Activated CD4-positive, alpha-beta T cell treated with anti-CD3 and anti-CD28 coated beads for 36 hours (primary cell): ENCODE measurements at regions not wholly inside any gene's neighbourhood (a gene's known extent, or its start where the extent isn't known, plus 50 kb on each side); places are given as distances from the start of the nearest gene placed in this dataset.

Source experiments
- ATAC-seq: fragments of 200-7000 bp; cut with Tn5 transposase; one replicate; pipeline ENCODE4 v1.10.0; 2021; ENCODE audit warnings: mild to moderate bottlenecking, moderate library complexity
- CTCF ChIA-PET: fragments of 350-600 bp; sonication (Branson Sonifier 250); formaldehyde crosslinking; loops from one replicate; lab custom pipeline; 2021; ENCODE audit warnings: antibody characterized with exemption; lab: Charles Lee
- POLR2A ChIA-PET: fragments of 350-600 bp; sonication (Branson Sonifier 250); formaldehyde crosslinking; loops from one replicate; lab custom pipeline; 2021; ENCODE audit warnings: antibody characterized with exemption, inconsistent platforms; lab: Charles Lee
- DNase-seq: peaks from one replicate; pipeline ENCODE4 v3.0.0-alpha.2; 2020
- H3K27ac Mint-ChIP-seq: one replicate; pipeline ENCODE4 v1.8.0; 2021; ENCODE audit warnings: mixed read lengths
- H3K27me3 Mint-ChIP-seq: one replicate; pipeline ENCODE4 v1.8.0; 2021; ENCODE audit warnings: mixed read lengths
- H3K36me3 Mint-ChIP-seq: one replicate; pipeline ENCODE4 v1.8.0; 2021; ENCODE audit warnings: low read depth, mixed read lengths
- H3K4me1 Mint-ChIP-seq: one replicate; pipeline ENCODE4 v1.8.0; 2021; ENCODE audit warnings: mixed read lengths
- H3K4me3 Mint-ChIP-seq: one replicate; pipeline ENCODE4 v1.8.0; 2021; ENCODE audit warnings: mild to moderate bottlenecking, moderate library complexity, mixed read lengths
- H3K9me3 Mint-ChIP-seq: one replicate; pipeline ENCODE4 v1.8.0; 2021; ENCODE audit warnings: low read depth, mixed read lengths
- intact Hi-C, 2 experiments: fragments of 100-400 bp; cut with DNase I in 1 of 2; cut with micrococcal nuclease in 1 of 2; formaldehyde crosslinking; loops; one replicate each; pipeline versions ENCODE4 v1.14.2 to v1.15.1; 2022 to 2024; cut with DNase I, micrococcal nuclease

DNA sequence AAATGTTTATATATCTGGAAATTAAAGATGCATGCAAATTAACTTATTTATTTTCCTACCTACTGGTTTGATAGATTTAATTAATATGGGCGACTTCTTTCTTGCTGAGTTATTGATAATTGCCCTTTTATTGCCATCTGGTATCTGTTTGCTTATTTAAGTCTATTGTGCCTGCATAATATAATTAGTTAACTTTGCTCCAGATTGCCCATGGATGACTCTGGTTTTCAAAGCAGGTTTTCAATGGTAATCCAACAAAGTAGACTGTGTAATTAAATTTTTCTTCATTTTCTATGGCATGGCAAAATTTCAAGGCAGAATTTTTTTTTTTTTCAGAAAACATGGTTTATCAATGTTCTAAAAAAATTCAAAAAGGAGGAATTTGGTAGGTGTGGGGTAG lies 1092.0 kb downstream of the GRIK2 start:
- ATAC-seq (no peak), DNase-seq (no peak)
- no peak overlapping the region for H3K4me3 Mint-ChIP-seq
- CTCF ChIA-PET, result no interaction called here
- no peak overlapping the region for H3K27ac Mint-ChIP-seq
- intact Hi-C loops, result no loop called here
- no peaks in the 10 kb centered on the region for H3K27me3 Mint-ChIP-seq
- H3K36me3 Mint-ChIP-seq, result no peaks in the 10 kb centered on the region
- peaks cover 4% of the 10 kb centered on the region for H3K9me3 Mint-ChIP-seq
- H3K4me1 Mint-ChIP-seq, result no peaks in the 10 kb centered on the region
- POLR2A ChIA-PET, result no interaction called here

GRCh38 chr6:102474041-102474807 lies 1080.7 kb downstream of the GRIK2 start:
- Mint-ChIP-seq H3K36me3 (no peaks in the 10 kb centered on the region), H3K27me3 (no peaks in the 10 kb centered on the region), H3K9me3 (peaks cover 4% of the 10 kb centered on the region), H3K4me3 (no peak overlapping the region), H3K27ac (no peak overlapping the region), H3K4me1 (no peaks in the 10 kb centered on the region)
- intact Hi-C loops, result no loop called here
- no peak for DNase-seq
- ChIA-PET CTCF (no interaction called here), POLR2A (no interaction called here)
- ATAC-seq, result no peak

- no peak for ATAC-seq
Measured at GRCh38 chr6:102458990-102459389, 1065.5 kb downstream of the GRIK2 start.

GRCh38 chr6:102438171-102438570 lies 1044.7 kb downstream of the GRIK2 start:
- intact Hi-C loops, result no loop called here
- H3K27me3 Mint-ChIP-seq, result no peaks in the 10 kb centered on the region
- no peak overlapping the region for H3K4me3 Mint-ChIP-seq
- no peaks in the 10 kb centered on the region for H3K4me1 Mint-ChIP-seq
- no peaks in the 10 kb centered on the region for H3K36me3 Mint-ChIP-seq
- POLR2A ChIA-PET, result no interaction called here
- peaks cover 4% of the 10 kb centered on the region for H3K9me3 Mint-ChIP-seq
- CTCF ChIA-PET, result interaction anchor here (1.2 kb wide), 1 partner anchor 140 kb away, joined by 3 read pairs; no protein-coding TSS in a partner anchor
- DNase-seq (no peak), ATAC-seq (no peak)
- H3K27ac Mint-ChIP-seq, result no peak overlapping the region

More at GRCh38 chr6:102458990-102459389, 1065.5 kb downstream of the GRIK2 start:
- Mint-ChIP-seq H3K9me3 (peaks cover 5% of the 10 kb centered on the region), H3K36me3 (no peaks in the 10 kb centered on the region), H3K27me3 (no peaks in the 10 kb centered on the region), H3K4me1 (no peaks in the 10 kb centered on the region), H3K4me3 (no peak overlapping the region), H3K27ac (no peak overlapping the region)
- CTCF ChIA-PET, result no interaction called here
- intact Hi-C loops, result no loop called here
- DNase-seq, result no peak
- POLR2A ChIA-PET, result no interaction called here

GRCh38 chr6:102417368-102417998 lies 1024.0 kb downstream of the GRIK2 start:
- CTCF ChIA-PET, result no interaction called here
- intact Hi-C loops, result no loop called here
- H3K27ac Mint-ChIP-seq, result no peak overlapping the region

GRCh38 chr6:102415891-102416290 lies 1022.4 kb downstream of the GRIK2 start:
- no peak for ATAC-seq

More at GRCh38 chr6:102417368-102417998, 1024.0 kb downstream of the GRIK2 start:
- H3K9me3 Mint-ChIP-seq, result peaks cover 8% of the 10 kb centered on the region
- POLR2A ChIA-PET, result no interaction called here
- H3K27me3 Mint-ChIP-seq, result no peaks in the 10 kb centered on the region
- ATAC-seq, result no peak
- no peak overlapping the region for H3K4me3 Mint-ChIP-seq
- H3K4me1 Mint-ChIP-seq, result no peaks in the 10 kb centered on the region
- DNase-seq, result no peak
- no peaks in the 10 kb centered on the region for H3K36me3 Mint-ChIP-seq

GRCh38 chr6:102411796-102412195 lies 1018.3 kb downstream of the GRIK2 start:
- Mint-ChIP-seq H3K36me3 (no peaks in the 10 kb centered on the region), H3K4me3 (no peak overlapping the region), H3K4me1 (no peaks in the 10 kb centered on the region), H3K27ac (no peak overlapping the region), H3K9me3 (peaks cover 1% of the 10 kb centered on the region), H3K27me3 (no peaks in the 10 kb centered on the region)
- ChIA-PET POLR2A (no interaction called here), CTCF (no interaction called here)
- no peak for DNase-seq
- intact Hi-C loops, result no loop called here
- no peak for ATAC-seq

More at GRCh38 chr6:102415891-102416290, 1022.4 kb downstream of the GRIK2 start:
- CTCF ChIA-PET, result no interaction called here
- Mint-ChIP-seq H3K4me3 (no peak overlapping the region), H3K36me3 (no peaks in the 10 kb centered on the region), H3K27ac (no peak overlapping the region), H3K27me3 (no peaks in the 10 kb centered on the region), H3K9me3 (peaks cover 6% of the 10 kb centered on the region), H3K4me1 (no peaks in the 10 kb centered on the region)
- intact Hi-C loops, result no loop called here
- no peak for DNase-seq
- POLR2A ChIA-PET, result no interaction called here

GRCh38 chr6:102407886-102408741 lies 1014.6 kb downstream of the GRIK2 start:
- H3K36me3 Mint-ChIP-seq, result no peaks in the 10 kb centered on the region
- H3K27me3 Mint-ChIP-seq, result no peaks in the 10 kb centered on the region
- ChIA-PET CTCF (no interaction called here), POLR2A (no interaction called here)
- peaks cover 4% of the 10 kb centered on the region for H3K9me3 Mint-ChIP-seq
- DNase-seq (no peak), ATAC-seq (no peak)
- H3K4me3 Mint-ChIP-seq, result no peak overlapping the region
- no peaks in the 10 kb centered on the region for H3K4me1 Mint-ChIP-seq
- intact Hi-C loops, result no loop called here
- no peak overlapping the region for H3K27ac Mint-ChIP-seq

GRCh38 chr6:102405860-102406259 lies 1012.4 kb downstream of the GRIK2 start:
- peaks cover 4% of the 10 kb centered on the region for H3K9me3 Mint-ChIP-seq
- H3K4me1 Mint-ChIP-seq, result no peaks in the 10 kb centered on the region
- ATAC-seq (no peak), DNase-seq (no peak)
- H3K36me3 Mint-ChIP-seq, result no peaks in the 10 kb centered on the region
- CTCF ChIA-PET, result no interaction called here
- H3K27me3 Mint-ChIP-seq, result no peaks in the 10 kb centered on the region
- H3K4me3 Mint-ChIP-seq, result no peak overlapping the region
- intact Hi-C loops, result no loop called here
- POLR2A ChIA-PET, result no interaction called here
- H3K27ac Mint-ChIP-seq, result no peak overlapping the region

DNA sequence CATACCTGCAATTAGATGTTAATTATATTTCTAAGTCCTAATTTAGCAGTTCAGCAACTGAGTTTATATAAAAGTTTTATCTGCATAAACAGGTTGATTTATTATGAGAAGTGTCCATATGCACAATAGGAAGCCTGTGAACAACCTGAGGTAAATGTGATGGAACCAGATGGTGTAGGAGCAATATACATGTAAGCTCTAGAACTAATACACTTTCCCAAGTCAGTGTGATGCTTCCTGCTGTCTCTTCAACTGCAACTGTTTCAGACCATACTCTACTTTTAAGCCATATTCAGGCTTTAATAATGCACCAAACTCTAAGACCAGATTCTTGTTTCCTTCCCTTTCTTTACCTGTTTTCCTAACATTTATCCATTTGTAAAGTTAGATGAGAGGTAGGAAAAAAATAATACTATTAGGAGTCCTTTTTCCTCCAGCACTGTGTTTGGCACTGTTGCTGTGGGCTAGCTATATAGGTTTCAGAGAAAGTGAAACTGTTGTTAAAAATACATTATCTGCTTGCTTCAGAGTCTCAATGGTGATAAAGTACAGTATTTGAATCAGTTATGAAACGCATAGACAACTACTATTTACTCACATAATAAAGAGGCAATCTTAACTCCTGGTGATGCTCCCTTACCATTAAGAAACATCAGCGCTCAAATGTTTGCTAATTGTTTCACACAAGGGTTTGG lies 1009.3 kb downstream of the GRIK2 start:
- ATAC-seq, result no peak
- H3K27ac Mint-ChIP-seq, result no peak overlapping the region
- POLR2A ChIA-PET, result no interaction called here

GRCh38 chr6:102398788-102399390 lies 1005.4 kb downstream of the GRIK2 start:
- ChIA-PET POLR2A (no interaction called here), CTCF (no interaction called here)
- no peak overlapping the region for H3K27ac Mint-ChIP-seq
- peaks cover 5% of the 10 kb centered on the region for H3K9me3 Mint-ChIP-seq
- H3K36me3 Mint-ChIP-seq, result no peaks in the 10 kb centered on the region
- H3K27me3 Mint-ChIP-seq, result no peaks in the 10 kb centered on the region
- intact Hi-C loops, result no loop called here
- H3K4me1 Mint-ChIP-seq, result no peaks in the 10 kb centered on the region
- ATAC-seq (no peak), DNase-seq (no peak)
- H3K4me3 Mint-ChIP-seq, result no peak overlapping the region

More for the DNA sequence above, 1009.3 kb downstream of the GRIK2 start:
- intact Hi-C loops, result no loop called here
- no peaks in the 10 kb centered on the region for H3K36me3 Mint-ChIP-seq
- peaks cover 4% of the 10 kb centered on the region for H3K9me3 Mint-ChIP-seq
- CTCF ChIA-PET, result no interaction called here
- no peaks in the 10 kb centered on the region for H3K27me3 Mint-ChIP-seq
- no peak for DNase-seq
- H3K4me1 Mint-ChIP-seq, result no peaks in the 10 kb centered on the region
- no peak overlapping the region for H3K4me3 Mint-ChIP-seq
